Muscle of leg (tissue), 3 donors: ENCODE measurements at regions not wholly inside any gene's neighbourhood (a gene's known extent, or its start where the extent isn't known, plus 50 kb on each side); places are given as distances from the start of the nearest gene placed in this dataset.

Experiments used
- DNase-seq: peaks from one replicate; pipeline ENCODE4 v3.0.0; 2013
- H3K27ac ChIP-seq: one replicate; pipeline ENCODE4 v1.5.1; 2013; ENCODE audit warnings: mild to moderate bottlenecking, low read length, control low read depth
- H3K27me3 ChIP-seq: one replicate; pipeline ENCODE4 v1.6.1; 2013; ENCODE audit warnings: low read length; ENCODE audit not compliant: control insufficient read depth, insufficient read depth
- H3K36me3 ChIP-seq: one replicate; pipeline ENCODE4 v1.6.1; 2013; ENCODE audit warnings: low read length; ENCODE audit not compliant: control insufficient read depth, insufficient read depth
- H3K4me1 ChIP-seq: one replicate; pipeline ENCODE4 v1.6.1; 2013; ENCODE audit warnings: low read length; ENCODE audit not compliant: control insufficient read depth, insufficient read depth
- H3K4me3 ChIP-seq: one replicate; pipeline ENCODE4 v1.5.1; 2013; ENCODE audit warnings: low read length, control low read depth
- H3K9me3 ChIP-seq: replicated peaks from 2 replicates; pipeline ENCODE4 v1.6.1; 2013; ENCODE audit warnings: low read depth, low read length; ENCODE audit not compliant: control insufficient read depth
- WGBS: methylation state at CpG from one replicate; pipeline ENCODE4 v1.1.5; 2013; ENCODE audit warnings: missing lambda C conversion rate; ENCODE audit not compliant: insufficient coverage; 5-methylcytosine and 5-hydroxymethylcytosine counted together

GRCh38 chr1:87951409-87951808 lies 622.7 kb downstream of the LMO4 start:
- H3K27me3 ChIP-seq, result no peaks in the 10 kb centered on the region
- WGBS, result no CpG with 5 or more reads among the region's 2 CpGs
- no peaks in the 10 kb centered on the region for H3K9me3 ChIP-seq
- H3K4me1 ChIP-seq, result peaks cover 6% of the 10 kb centered on the region
- no peak overlapping the region for H3K4me3 ChIP-seq
- no peak for DNase-seq
- H3K27ac ChIP-seq, result no peak overlapping the region
- no peaks in the 10 kb centered on the region for H3K36me3 ChIP-seq

- peaks cover 6% of the 10 kb centered on the region for H3K4me1 ChIP-seq
- H3K27ac ChIP-seq, result no peak overlapping the region
- H3K27me3 ChIP-seq, result no peaks in the 10 kb centered on the region
- WGBS, result 57% methylated on average over 1 of the region's 4 CpGs
- no peaks in the 10 kb centered on the region for H3K9me3 ChIP-seq
- H3K36me3 ChIP-seq, result no peaks in the 10 kb centered on the region
- H3K4me3 ChIP-seq, result no peak overlapping the region
- no peak for DNase-seq
Measured at GRCh38 chr1:87951852-87952251, 623.2 kb downstream of the LMO4 start.

- no CpG with 5 or more reads among the region's 3 CpGs for WGBS
- H3K27ac ChIP-seq, result no peak overlapping the region
- H3K27me3 ChIP-seq, result no peaks in the 10 kb centered on the region
- no peak for DNase-seq
- H3K36me3 ChIP-seq, result no peaks in the 10 kb centered on the region
- H3K9me3 ChIP-seq, result no peaks in the 10 kb centered on the region
- H3K4me1 ChIP-seq, result peaks cover 6% of the 10 kb centered on the region
- no peak overlapping the region for H3K4me3 ChIP-seq
Measured at GRCh38 chr1:87953121-87953520, 624.4 kb downstream of the LMO4 start.

- Histone ChIP-seq H3K4me1 (peaks cover 6% of the 10 kb centered on the region), H3K27ac (no peak overlapping the region), H3K9me3 (no peaks in the 10 kb centered on the region), H3K36me3 (no peaks in the 10 kb centered on the region), H3K4me3 (no peak overlapping the region), H3K27me3 (no peaks in the 10 kb centered on the region)
- DNase-seq, result peak; percentile 83
- WGBS, result 0% methylated on average over 1 of the region's 3 CpGs
Measured at GRCh38 chr1:87953732-87954344, 625.2 kb downstream of the LMO4 start.

GRCh38 chr1:87955038-87955437 lies 626.4 kb downstream of the LMO4 start:
- no peak overlapping the region for H3K4me3 ChIP-seq
- no peaks in the 10 kb centered on the region for H3K9me3 ChIP-seq
- no peaks in the 10 kb centered on the region for H3K36me3 ChIP-seq
- no peak for DNase-seq
- no CpG with 5 or more reads among the region's 5 CpGs for WGBS
- no peaks in the 10 kb centered on the region for H3K27me3 ChIP-seq
- H3K27ac ChIP-seq, result no peak overlapping the region
- peaks cover 6% of the 10 kb centered on the region for H3K4me1 ChIP-seq

- Histone ChIP-seq H3K27ac (no peak overlapping the region), H3K9me3 (no peaks in the 10 kb centered on the region), H3K4me3 (no peak overlapping the region), H3K36me3 (no peaks in the 10 kb centered on the region), H3K4me1 (peaks cover 4% of the 10 kb centered on the region), H3K27me3 (no peaks in the 10 kb centered on the region)
- DNase-seq, result peak; percentile 57
- WGBS, result 32% methylated on average over 3 of the region's 6 CpGs
Measured at GRCh38 chr1:87956072-87956471, 627.4 kb downstream of the LMO4 start.

GRCh38 chr1:87956750-87957149 lies 628.1 kb downstream of the LMO4 start:
- Histone ChIP-seq H3K4me1 (peaks cover 3% of the 10 kb centered on the region), H3K4me3 (no peak overlapping the region), H3K27me3 (no peaks in the 10 kb centered on the region), H3K36me3 (no peaks in the 10 kb centered on the region), H3K27ac (no peak overlapping the region), H3K9me3 (no peaks in the 10 kb centered on the region)
- WGBS, result no CpG with 5 or more reads among the region's 1 CpG
- DNase-seq, result no peak

- DNase-seq, result no peak
- no peak overlapping the region for H3K4me3 ChIP-seq
- no peaks in the 10 kb centered on the region for H3K9me3 ChIP-seq
- no CpG with 5 or more reads among the region's 3 CpGs for WGBS
- peaks cover 2% of the 10 kb centered on the region for H3K4me1 ChIP-seq
- no peaks in the 10 kb centered on the region for H3K36me3 ChIP-seq
- no peak overlapping the region for H3K27ac ChIP-seq
- H3K27me3 ChIP-seq, result no peaks in the 10 kb centered on the region
Measured at GRCh38 chr1:87957331-87957730, 628.7 kb downstream of the LMO4 start.

- no CpG with 5 or more reads among the region's 4 CpGs for WGBS
Measured at GRCh38 chr1:87958201-87958600, 629.5 kb downstream of the LMO4 start.

GRCh38 chr1:87958716-87959115 lies 630.0 kb downstream of the LMO4 start:
- Histone ChIP-seq H3K27me3 (no peaks in the 10 kb centered on the region), H3K27ac (no peak overlapping the region), H3K9me3 (no peaks in the 10 kb centered on the region), H3K4me1 (no peaks in the 10 kb centered on the region), H3K4me3 (no peak overlapping the region), H3K36me3 (no peaks in the 10 kb centered on the region)
- WGBS, result no CpG with 5 or more reads among the region's 1 CpG
- DNase-seq, result no peak

More at GRCh38 chr1:87958201-87958600, 629.5 kb downstream of the LMO4 start:
- H3K4me1 ChIP-seq, result peaks cover 2% of the 10 kb centered on the region
- H3K27me3 ChIP-seq, result no peaks in the 10 kb centered on the region
- H3K4me3 ChIP-seq, result no peak overlapping the region
- H3K27ac ChIP-seq, result no peak overlapping the region
- DNase-seq, result no peak
- no peaks in the 10 kb centered on the region for H3K36me3 ChIP-seq
- no peaks in the 10 kb centered on the region for H3K9me3 ChIP-seq

GRCh38 chr1:87959236-87959635 lies 630.6 kb downstream of the LMO4 start:
- Histone ChIP-seq H3K36me3 (no peaks in the 10 kb centered on the region), H3K4me1 (no peaks in the 10 kb centered on the region), H3K27ac (no peak overlapping the region), H3K4me3 (no peak overlapping the region), H3K27me3 (no peaks in the 10 kb centered on the region), H3K9me3 (no peaks in the 10 kb centered on the region)
- 66% methylated on average over 3 of the region's 4 CpGs for WGBS
- DNase-seq, result no peak
